D721Med (cell line): ENCODE measurements at regions not wholly inside any gene's neighbourhood (a gene's known extent, or its start where the extent isn't known, plus 50 kb on each side); places are given as distances from the start of the nearest gene placed in this dataset.
"Not testable (repeated sequence)": the region's sequence is repeated elsewhere in the genome, so short reads cannot be mapped to it uniquely, and the experiment has no call there.

ENCODE experiments used
- DNase-seq: peaks from one replicate; pipeline ENCODE4 v3.0.0; 2011; ENCODE audit warnings: low spot score; ENCODE audit not compliant: insufficient read length
- FAIRE-seq: peaks from 2 replicates; lab custom pipeline; 2011; peaks lifted over from hg19 to GRCh38; lab: Jason Lieb, UNC
- TF ChIP-seq, protein P1 (sequence below): IDR thresholded peaks from 2 replicates; pipeline ENCODE4 v1.5.1; 2012; ENCODE audit warnings: mild to moderate bottlenecking, control low read depth; ENCODE audit not compliant: insufficient read depth; ENCODE audit errors: missing control alignments

DNA sequence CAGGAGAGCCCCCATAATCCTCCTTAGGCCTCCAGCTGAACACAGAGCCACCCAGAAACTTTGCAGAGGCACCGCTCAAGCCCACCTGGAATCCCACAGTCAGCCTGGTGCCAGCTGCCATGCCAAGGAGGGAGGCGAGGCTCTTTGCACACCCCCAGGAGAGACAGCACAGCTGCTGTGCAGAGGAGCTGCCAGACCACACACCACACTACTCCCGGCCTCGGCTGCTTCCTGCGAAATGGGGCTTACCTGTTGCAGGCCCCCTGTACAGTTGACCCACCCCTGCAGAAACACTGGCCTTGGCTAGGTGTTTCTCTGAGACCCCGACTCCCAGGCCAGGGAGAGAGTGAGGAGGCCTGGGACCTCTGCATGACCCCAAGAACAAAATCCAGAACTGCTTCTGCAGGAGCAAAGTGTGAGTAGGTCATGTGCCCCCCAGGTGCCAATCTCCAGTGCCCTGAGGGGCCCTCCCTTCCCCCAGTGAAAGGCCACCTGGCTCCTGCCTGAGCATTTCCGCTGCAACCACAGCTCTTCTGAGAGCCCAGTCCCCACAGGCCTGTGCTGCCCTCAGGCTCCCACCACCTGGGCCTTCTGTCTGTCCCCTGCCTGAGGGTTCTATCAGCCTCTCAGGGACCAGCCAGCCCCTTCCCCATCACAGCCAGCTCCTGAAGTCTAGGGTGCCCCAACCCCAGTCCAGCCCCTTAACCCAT, 580.4 kb downstream of the UQCRFS1 start:
- TF ChIP-seq, protein P1, sequence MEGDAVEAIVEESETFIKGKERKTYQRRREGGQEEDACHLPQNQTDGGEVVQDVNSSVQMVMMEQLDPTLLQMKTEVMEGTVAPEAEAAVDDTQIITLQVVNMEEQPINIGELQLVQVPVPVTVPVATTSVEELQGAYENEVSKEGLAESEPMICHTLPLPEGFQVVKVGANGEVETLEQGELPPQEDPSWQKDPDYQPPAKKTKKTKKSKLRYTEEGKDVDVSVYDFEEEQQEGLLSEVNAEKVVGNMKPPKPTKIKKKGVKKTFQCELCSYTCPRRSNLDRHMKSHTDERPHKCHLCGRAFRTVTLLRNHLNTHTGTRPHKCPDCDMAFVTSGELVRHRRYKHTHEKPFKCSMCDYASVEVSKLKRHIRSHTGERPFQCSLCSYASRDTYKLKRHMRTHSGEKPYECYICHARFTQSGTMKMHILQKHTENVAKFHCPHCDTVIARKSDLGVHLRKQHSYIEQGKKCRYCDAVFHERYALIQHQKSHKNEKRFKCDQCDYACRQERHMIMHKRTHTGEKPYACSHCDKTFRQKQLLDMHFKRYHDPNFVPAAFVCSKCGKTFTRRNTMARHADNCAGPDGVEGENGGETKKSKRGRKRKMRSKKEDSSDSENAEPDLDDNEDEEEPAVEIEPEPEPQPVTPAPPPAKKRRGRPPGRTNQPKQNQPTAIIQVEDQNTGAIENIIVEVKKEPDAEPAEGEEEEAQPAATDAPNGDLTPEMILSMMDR: no peak
- FAIRE-seq (no peak), DNase-seq (no peak)

DNA sequence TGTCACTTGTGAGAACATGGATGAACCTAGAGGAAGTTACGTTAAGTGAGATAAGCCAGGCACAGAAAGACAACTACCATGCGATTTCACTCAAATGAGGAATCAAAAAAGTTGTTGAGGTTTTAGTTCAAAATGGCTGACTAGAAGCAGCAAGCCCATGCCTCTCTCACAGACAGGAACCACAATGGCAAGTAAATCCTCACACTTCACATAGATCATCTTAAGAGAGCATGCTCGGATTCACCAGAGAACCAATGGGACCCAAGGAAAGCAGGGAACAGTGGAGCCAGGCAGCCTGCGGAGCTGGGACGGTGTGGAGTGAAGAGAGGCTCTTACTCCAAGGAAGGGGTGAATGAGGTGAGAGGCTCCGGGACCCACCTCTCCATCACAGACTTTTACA, 581.0 kb downstream of the UQCRFS1 start:
- TF ChIP-seq, protein P1: no peak
- FAIRE-seq (no peak), DNase-seq (no peak)

DNA sequence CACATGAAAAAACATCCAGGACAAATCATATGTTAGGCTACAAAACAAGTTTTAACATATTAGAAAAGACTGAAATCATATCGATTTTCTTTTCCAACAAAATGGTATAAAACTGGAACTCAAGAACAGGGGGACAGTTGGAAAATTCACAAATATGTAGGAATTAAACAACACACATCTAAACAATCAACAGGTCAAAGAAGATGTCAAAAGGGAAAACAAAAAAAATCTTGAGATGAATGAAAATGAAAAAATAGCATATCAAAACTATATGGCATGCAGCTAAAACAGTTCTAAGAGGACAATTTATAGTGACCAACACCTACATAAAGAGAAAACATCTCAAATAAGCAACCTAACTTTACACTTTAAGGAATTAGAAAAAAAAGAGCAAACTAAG, 585.3 kb downstream of the UQCRFS1 start:
- DNase-seq (no peak), FAIRE-seq (no peak)
- TF ChIP-seq, protein P1: no peak

DNA sequence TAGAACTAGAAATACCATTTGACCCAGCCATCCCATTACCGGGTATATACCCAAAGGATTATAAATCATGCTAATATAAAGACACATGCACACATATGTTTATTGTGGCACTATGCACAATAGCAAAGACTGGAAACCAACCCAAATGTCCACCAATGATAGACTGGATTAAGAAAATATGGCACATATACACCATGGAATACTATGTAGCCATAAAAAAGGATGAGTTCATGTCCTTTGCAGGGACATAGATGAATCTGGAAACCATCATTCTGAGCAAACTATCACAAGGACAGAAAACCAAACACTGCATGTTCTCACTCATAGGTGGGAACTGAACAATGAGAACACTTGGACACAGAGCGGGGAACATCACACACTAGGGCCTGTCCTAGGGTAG, 586.5 kb downstream of the UQCRFS1 start:
- DNase-seq, FAIRE-seq: not testable (repeated sequence)

DNA sequence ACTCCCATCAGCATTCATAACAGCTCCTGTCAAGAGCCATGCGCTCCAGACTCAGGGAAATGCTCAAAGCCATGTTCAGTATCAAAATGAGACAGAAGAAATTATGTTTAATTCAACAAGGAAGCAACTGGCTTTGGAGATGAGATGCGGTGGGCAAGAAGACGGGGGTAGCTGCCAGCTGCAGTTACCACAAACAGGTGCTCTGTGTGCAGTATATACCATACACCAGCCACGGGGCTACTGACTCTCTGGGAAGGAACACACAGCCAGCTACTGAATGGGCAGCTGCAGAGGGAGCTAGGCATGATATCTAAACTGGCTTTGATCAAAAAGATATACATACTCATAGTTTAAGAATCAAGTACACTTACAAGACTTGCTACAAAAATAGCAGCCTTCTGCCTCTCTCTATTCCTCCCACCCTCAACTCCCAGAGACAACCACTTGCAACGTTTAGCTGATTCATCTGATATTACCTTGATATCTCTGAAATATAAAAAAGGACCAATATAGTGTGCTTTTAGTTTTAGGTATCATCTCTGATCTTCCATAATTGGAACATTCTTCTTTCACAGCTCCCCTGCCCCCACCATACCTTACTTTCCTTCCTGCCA, 593.0 kb downstream of the UQCRFS1 start:
- FAIRE-seq (no peak), DNase-seq (no peak)
- TF ChIP-seq, protein P1: no peak

DNA sequence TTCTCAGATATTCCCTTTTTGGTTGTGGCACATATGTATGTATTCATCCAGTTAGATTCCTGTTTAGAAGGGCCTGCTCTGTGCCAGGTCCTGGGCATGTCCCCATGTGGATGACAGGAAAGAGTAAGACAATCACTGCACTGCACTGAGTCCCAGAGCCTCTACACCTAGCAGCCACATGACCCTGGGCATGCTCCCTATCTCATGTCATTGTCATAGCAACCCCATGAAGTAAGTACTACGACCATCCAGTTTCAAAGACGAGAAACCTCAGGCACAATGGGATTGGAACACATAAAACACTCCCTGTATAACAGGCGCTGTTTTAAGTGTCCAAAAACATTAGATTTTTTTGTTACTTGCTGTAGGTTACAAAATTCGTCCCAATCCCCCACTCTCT, 594.4 kb downstream of the UQCRFS1 start:
- no peak for FAIRE-seq

DNA sequence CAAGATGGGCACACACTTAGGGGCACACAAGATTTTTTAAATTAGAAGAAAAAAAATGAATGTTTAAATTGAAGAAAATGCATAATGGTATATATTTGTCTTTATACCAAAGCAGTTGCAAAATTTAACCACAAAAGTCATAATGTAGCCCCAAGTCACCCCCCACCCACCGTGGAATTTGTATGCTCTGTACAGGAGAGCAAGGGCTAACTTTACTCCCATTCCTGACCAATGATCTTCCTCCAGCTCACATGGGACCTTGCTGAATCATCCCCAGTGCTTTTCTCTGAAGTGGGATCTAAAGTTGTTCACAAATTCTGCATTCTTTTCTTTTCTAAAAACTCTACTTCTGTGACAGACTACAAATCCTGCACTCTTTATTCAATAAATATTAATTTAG, 597.0 kb downstream of the UQCRFS1 start:
- FAIRE-seq (no peak), DNase-seq (no peak)
- TF ChIP-seq, protein P1: no peak

More for the DNA sequence above, 594.4 kb downstream of the UQCRFS1 start:
- TF ChIP-seq, protein P1: no peak
- no peak for DNase-seq

DNA sequence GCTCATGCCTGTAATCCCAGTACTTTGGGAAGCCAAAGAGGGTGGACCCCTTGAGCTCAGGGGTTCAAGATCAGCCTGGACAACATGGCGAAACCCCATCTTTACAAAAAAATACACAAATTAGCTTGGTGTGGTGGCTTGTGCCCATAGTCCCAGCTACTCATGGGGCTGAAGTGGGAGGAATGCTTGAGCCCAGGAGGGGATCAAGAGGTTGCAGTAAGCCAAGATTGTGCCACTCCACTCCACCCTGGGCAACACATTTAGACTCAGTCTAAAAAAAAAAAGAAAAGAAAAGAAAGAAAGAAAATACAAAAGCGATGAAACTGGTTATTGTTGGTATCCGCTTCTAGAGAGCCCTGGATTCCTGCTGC, 597.4 kb downstream of the UQCRFS1 start:
- TF ChIP-seq, protein P1: no peak
- FAIRE-seq: no peak
- DNase-seq: no peak
